T-cell (primary cell): ENCODE measurements at regions not wholly inside any gene's neighbourhood (a gene's known extent, or its start where the extent isn't known, plus 50 kb on each side); places are given as distances from the start of the nearest gene placed in this dataset.

Experiments used
- ATAC-seq, 4 experiments: fragments of 200-7000 bp in 3 of 4; fragments of 150-1000 bp in 1 of 4; cut with Tn5 transposase; replicated peaks in 1 of 4; 1 replicate in 3 of 4; 2 replicates in 1 of 4; pipeline ENCODE4 v1.10.0; 2021; ENCODE audit warnings: moderate library complexity in 3 of 4, mild to moderate bottlenecking in 2 of 4, moderate number of reproducible peaks in 1 of 4
- CTCF ChIA-PET, 2 donors: fragments of 300-600 bp; sonication (Branson Sonifier 250); formaldehyde crosslinking; loops; one replicate each; lab custom pipeline; 2022; ENCODE audit warnings: antibody characterized with exemption in 2 of 2; lab: Charles Lee
- POLR2A ChIA-PET, 2 donors: fragments of 300-600 bp; sonication (Branson Sonifier 250); formaldehyde crosslinking; loops; one replicate each; lab custom pipeline; 2022; ENCODE audit warnings: antibody characterized with exemption in 2 of 2; lab: Charles Lee
- DNase-seq, 35 experiments: peaks; one replicate each; pipeline versions ENCODE4 v3.0.0 to v3.0.0-alpha.2; 2013 to 2023
- H3K27ac ChIP-seq: one replicate; pipeline ENCODE4 v1.5.1; 2013; ENCODE audit warnings: low read length
- H3K27me3 ChIP-seq, 2 experiments: replicated peaks in 1 of 2; 1 replicate in 1 of 2; 2 replicates in 1 of 2; pipeline versions ENCODE4 v1.6.1 to v1.7.0; 2013; ENCODE audit warnings: low read length in 1 of 2, mixed read lengths in 1 of 2; ENCODE audit not compliant: control insufficient read depth in 2 of 2, insufficient read depth in 2 of 2; ENCODE audit errors: extremely low read depth in 1 of 2
- H3K36me3 ChIP-seq, 2 donors: 1 replicate in 1 of 2; 2 replicates in 1 of 2; pipeline versions ENCODE4 v1.6.1 to v1.7.0; 2013; ENCODE audit warnings: low read length in 1 of 2; ENCODE audit not compliant: control insufficient read depth in 2 of 2, insufficient read depth in 1 of 2; ENCODE audit errors: extremely low read depth in 1 of 2
- H3K4me1 ChIP-seq, 2 experiments: 1 replicate in 1 of 2; 2 replicates in 1 of 2; pipeline versions ENCODE4 v1.6.1 to v1.7.0; 2013; ENCODE audit warnings: low read length in 2 of 2, mixed read lengths in 1 of 2; ENCODE audit not compliant: insufficient read depth in 2 of 2, control insufficient read depth in 1 of 2; ENCODE audit errors: extremely low read depth in 1 of 2
- H3K4me3 ChIP-seq, 2 donors: 1 replicate in 1 of 2; 2 replicates in 1 of 2; pipeline versions ENCODE4 v1.5.1 to v1.7.0; 2013; ENCODE audit warnings: mild to moderate bottlenecking in 2 of 2, low read length in 1 of 2, moderate library complexity in 1 of 2; ENCODE audit not compliant: control insufficient read depth in 1 of 2; ENCODE audit errors: extremely low read depth in 1 of 2
- H3K9me3 ChIP-seq: 2 replicates; pipeline ENCODE4 v1.7.0; 2013
- H3K27ac Mint-ChIP-seq, 2 donors: one replicate each; pipeline ENCODE4 v1.8.0; 2020 to 2021; ENCODE audit warnings: mild to moderate bottlenecking in 2 of 2, mixed read lengths in 2 of 2
- H3K27me3 Mint-ChIP-seq, 2 donors: one replicate each; pipeline ENCODE4 v1.8.0; 2021 to 2022; ENCODE audit warnings: mixed read lengths in 2 of 2
- H3K36me3 Mint-ChIP-seq: one replicate; pipeline ENCODE4 v1.8.0; 2021; ENCODE audit warnings: mixed read lengths
- H3K4me1 Mint-ChIP-seq, 3 donors: one replicate each; pipeline ENCODE4 v1.8.0; 2020 to 2022; ENCODE audit warnings: mixed read lengths in 3 of 3, mild to moderate bottlenecking in 1 of 3
- H3K4me3 Mint-ChIP-seq, 3 donors: one replicate each; pipeline ENCODE4 v1.8.0; 2020 to 2022; ENCODE audit warnings: mild to moderate bottlenecking in 3 of 3, mixed read lengths in 3 of 3, moderate library complexity in 3 of 3
- H3K9me3 Mint-ChIP-seq, 3 donors: one replicate each; pipeline ENCODE4 v1.8.0; 2020 to 2022; ENCODE audit warnings: mixed read lengths in 3 of 3
- WGBS: methylation state at CpG from one replicate; pipeline ENCODE4 v1.1.5; 2013; ENCODE audit warnings: missing lambda C conversion rate; ENCODE audit not compliant: insufficient coverage; 5-methylcytosine and 5-hydroxymethylcytosine counted together

DNA sequence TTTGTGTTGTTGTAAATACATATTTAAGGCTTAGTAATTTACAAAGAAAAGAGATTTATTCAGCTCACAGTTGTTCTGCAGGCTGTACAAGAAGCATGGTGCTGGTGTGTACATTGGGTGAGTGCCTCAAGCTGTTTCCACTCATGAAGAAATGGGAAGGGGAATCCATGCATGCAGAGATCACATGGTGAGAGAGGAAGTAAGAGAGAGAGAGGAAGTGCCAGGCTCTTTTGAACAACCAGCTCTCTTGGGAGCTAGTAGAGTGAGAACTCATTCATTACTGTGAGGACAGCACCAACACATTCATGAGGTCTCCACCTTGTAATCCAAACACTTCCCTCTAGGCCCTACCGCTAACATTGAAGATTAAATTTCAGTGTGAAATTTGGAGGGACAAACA lies 909.2 kb downstream of the NSUN3 start:
- CTCF ChIA-PET = no interaction called here
- no peaks in the 10 kb centered on the region for H3K27me3 Mint-ChIP-seq

DNA sequence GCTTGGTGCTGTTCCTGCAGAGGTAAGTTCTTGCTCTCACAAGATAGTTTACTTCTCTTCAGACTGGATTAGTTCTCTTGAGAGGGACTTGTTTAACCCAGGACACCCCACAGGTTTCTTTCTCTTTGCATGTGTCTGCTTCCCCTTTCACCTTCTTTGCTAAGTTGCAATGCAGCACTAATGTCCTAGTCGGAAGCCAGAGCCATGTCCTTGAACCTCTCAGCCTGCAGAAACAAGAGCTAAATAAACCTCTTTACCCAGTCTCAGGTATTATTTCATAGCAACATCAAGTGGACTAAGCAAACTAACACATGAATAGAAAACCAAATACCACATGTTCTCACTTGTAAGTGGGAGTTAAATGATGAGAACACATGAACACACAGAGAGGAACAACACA lies 915.2 kb downstream of the NSUN3 start:
- Mint-ChIP-seq H3K4me3 (no peak overlapping the region), H3K4me1 (no peaks in the 10 kb centered on the region), H3K27ac (no peak overlapping the region), H3K36me3 (no peaks in the 10 kb centered on the region), H3K27me3 (no peaks in the 10 kb centered on the region), H3K9me3 (peaks cover 15 to 23% (median 18%) of the 10 kb centered on the region in 3 donors)
- Histone ChIP-seq H3K27ac (no peak overlapping the region), H3K36me3 (no peaks in the 10 kb centered on the region), H3K4me3 (no peak overlapping the region), H3K27me3 (no peaks in the 10 kb centered on the region), H3K4me1 (no peaks in the 10 kb centered on the region), H3K9me3 (no peaks in the 10 kb centered on the region)
- ATAC-seq (no peak), DNase-seq (no peak)
- ChIA-PET CTCF (no interaction called here), POLR2A (no interaction called here)
- 100% methylated on average over 1 of the region's 1 CpG for WGBS

More for the DNA sequence above, 909.2 kb downstream of the NSUN3 start:
- no peak overlapping the region for H3K27ac Mint-ChIP-seq
- no CpG with 5 or more reads among the region's 1 CpG for WGBS
- no peaks in the 10 kb centered on the region for H3K4me1 Mint-ChIP-seq
- H3K4me1 ChIP-seq = no peaks in the 10 kb centered on the region
- H3K9me3 ChIP-seq = peaks cover 2% of the 10 kb centered on the region
- no peak for ATAC-seq
- no peaks in the 10 kb centered on the region for H3K36me3 Mint-ChIP-seq
- no peak overlapping the region for H3K4me3 ChIP-seq
- H3K36me3 ChIP-seq = no peaks in the 10 kb centered on the region
- no peaks in the 10 kb centered on the region for H3K27me3 ChIP-seq
- no peak overlapping the region for H3K4me3 Mint-ChIP-seq
- peaks cover 19 to 30% (median 23%) of the 10 kb centered on the region in 3 donors for H3K9me3 Mint-ChIP-seq
- DNase-seq = no peak
- POLR2A ChIA-PET = no interaction called here
- H3K27ac ChIP-seq = no peak overlapping the region

DNA sequence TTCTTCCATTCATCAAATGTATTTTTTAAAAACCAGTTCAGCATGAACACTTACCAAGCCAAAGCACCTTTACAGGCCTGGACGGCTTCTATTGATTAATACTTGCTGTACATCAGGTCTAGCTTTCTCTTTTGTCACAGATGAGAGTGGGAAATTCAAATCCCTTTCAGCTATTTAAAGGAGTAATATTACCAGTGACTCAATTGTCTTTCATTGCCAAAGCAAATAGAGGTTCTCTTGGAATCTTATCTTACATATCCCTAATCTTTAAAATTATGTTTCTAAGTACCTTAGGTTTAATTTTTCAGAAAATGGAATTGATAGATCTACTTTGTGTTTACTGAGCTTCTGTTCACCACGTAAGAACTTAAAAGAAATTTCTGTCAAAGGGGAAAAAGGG lies 922.9 kb downstream of the NSUN3 start:
- Histone ChIP-seq H3K4me1 (no peaks in the 10 kb centered on the region), H3K9me3 (no peaks in the 10 kb centered on the region), H3K27ac (no peak overlapping the region), H3K27me3 (no peaks in the 10 kb centered on the region), H3K4me3 (no peak overlapping the region), H3K36me3 (no peaks in the 10 kb centered on the region)
- H3K27me3 Mint-ChIP-seq = no peaks in the 10 kb centered on the region
- no CpG with 5 or more reads among the region's 2 CpGs for WGBS
- H3K27ac Mint-ChIP-seq = no peak overlapping the region
- ATAC-seq = no peak
- no peaks in the 10 kb centered on the region for H3K36me3 Mint-ChIP-seq
- POLR2A ChIA-PET = no interaction called here
- H3K9me3 Mint-ChIP-seq = peaks cover 0 to 12% (median 5%) of the 10 kb centered on the region in 3 donors
- H3K4me1 Mint-ChIP-seq = no peaks in the 10 kb centered on the region
- no peak for DNase-seq
- CTCF ChIA-PET = interaction anchor here in 1 of 2 donors (0.6 kb wide), 1 partner anchor 19 kb away, joined by 3 read pairs; no protein-coding TSS in a partner anchor
- no peak overlapping the region for H3K4me3 Mint-ChIP-seq

DNA sequence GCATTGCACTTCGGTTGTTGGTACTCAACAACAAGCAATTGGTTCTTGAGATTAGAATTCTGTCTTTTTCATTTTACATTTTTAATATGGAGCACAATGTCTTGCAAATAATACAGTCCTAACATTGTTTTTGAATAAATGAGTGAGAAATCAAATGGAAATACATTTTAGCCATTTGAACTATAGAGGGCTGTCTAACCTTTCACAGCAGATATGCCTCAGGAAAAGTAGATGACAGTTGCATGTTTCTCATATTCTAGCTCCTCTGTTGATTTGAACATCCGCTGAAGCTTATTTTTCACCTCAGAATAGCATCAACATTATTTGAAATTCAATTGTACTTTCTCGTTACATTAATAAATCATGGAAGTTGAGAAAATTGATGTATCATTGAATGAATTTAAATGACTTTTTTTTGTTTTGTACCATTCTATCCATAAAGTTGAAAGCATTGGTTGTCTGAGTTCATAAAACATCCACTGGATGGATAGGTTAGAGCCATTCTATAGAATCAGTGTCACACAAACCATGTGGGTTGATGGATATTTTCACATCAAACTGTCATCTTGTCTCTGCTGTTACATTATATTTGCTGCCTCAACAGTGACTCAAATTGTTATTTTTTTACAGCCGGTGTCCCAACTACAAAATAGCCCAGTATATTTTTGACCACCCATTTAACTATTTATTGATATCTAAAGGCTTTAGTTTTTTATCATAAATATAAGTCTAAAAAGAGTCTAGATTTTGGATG lies 928.3 kb downstream of the NSUN3 start:
- Histone ChIP-seq H3K4me1 (no peaks in the 10 kb centered on the region), H3K9me3 (no peaks in the 10 kb centered on the region), H3K4me3 (no peak overlapping the region), H3K36me3 (no peaks in the 10 kb centered on the region), H3K27me3 (no peaks in the 10 kb centered on the region), H3K27ac (no peak overlapping the region)
- Mint-ChIP-seq H3K9me3 (peaks cover 5 to 16% (median 12%) of the 10 kb centered on the region in 3 donors), H3K4me1 (no peaks in the 10 kb centered on the region), H3K36me3 (no peaks in the 10 kb centered on the region), H3K27ac (no peak overlapping the region), H3K4me3 (no peak overlapping the region), H3K27me3 (no peaks in the 10 kb centered on the region)
- WGBS = no CpG with 5 or more reads among the region's 4 CpGs
- ATAC-seq (no peak), DNase-seq (no peak)
- ChIA-PET CTCF (no interaction called here), POLR2A (no interaction called here)

DNA sequence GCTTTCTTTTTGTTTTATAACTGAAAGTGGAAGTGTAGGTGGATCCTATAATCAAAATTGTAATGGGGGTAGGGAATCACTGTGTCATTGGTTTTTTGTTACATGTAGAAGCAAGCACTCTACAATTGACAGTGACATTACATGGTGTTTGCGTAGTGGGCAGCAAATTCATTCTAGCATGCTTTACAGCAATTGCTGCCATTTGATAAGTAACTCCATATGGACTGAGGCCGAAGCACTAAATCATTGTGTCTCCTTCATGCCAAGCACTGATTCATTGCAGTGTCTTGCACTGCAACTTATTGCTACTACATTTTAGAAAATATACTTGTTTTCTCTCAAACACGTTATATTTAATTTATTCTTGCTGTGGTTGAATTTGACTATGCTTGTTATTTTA lies 933.9 kb downstream of the NSUN3 start:
- no peak overlapping the region for H3K4me3 ChIP-seq
- no peak overlapping the region for H3K4me3 Mint-ChIP-seq
- H3K4me1 Mint-ChIP-seq = no peaks in the 10 kb centered on the region
- ChIA-PET POLR2A (no interaction called here), CTCF (no interaction called here)
- H3K9me3 Mint-ChIP-seq = peaks cover 6 to 17% (median 9%) of the 10 kb centered on the region in 3 donors
- no peak for DNase-seq
- no peaks in the 10 kb centered on the region for H3K27me3 ChIP-seq
- H3K27ac ChIP-seq = no peak overlapping the region
- ATAC-seq = no peak
- 100% methylated on average over 1 of the region's 3 CpGs for WGBS
- no peak overlapping the region for H3K27ac Mint-ChIP-seq
- no peaks in the 10 kb centered on the region for H3K27me3 Mint-ChIP-seq
- no peaks in the 10 kb centered on the region for H3K9me3 ChIP-seq
- H3K36me3 ChIP-seq = no peaks in the 10 kb centered on the region
- no peaks in the 10 kb centered on the region for H3K36me3 Mint-ChIP-seq
- no peaks in the 10 kb centered on the region for H3K4me1 ChIP-seq

DNA sequence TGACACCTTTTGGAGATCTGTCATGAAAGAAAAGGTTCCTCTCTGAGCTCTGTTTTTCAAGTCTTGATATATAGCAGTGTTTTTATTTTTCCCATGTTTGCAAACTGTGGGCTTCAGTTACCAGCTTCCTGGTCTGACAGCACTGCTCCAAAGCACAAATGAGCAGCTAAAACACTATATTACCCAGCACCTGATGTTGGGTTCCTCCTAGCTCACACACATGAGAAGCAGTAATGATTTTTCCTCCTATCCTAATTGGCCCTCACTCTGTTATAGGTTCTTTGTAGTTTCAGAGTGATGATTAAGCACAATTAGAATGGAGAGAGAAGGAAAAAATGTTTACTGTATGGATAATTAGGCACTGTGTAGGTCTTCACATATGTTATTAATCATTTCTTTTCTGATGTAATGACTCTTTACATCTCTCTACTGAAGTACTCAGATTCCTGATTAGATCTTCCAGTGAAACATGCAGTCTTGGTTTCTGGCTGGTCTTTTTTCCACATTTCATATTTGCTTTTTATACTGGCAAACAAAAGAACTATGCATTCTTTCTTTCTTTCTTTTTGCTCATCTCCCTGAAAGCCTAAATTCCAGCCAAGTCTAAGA lies 939.7 kb downstream of the NSUN3 start:
- no peak overlapping the region for H3K4me3 Mint-ChIP-seq
- no peaks in the 10 kb centered on the region for H3K36me3 ChIP-seq
- no peak for ATAC-seq
- H3K27ac ChIP-seq = no peak overlapping the region
- H3K4me1 ChIP-seq = no peaks in the 10 kb centered on the region
- no peaks in the 10 kb centered on the region for H3K27me3 ChIP-seq
- H3K27ac Mint-ChIP-seq = no peak overlapping the region
- no peaks in the 10 kb centered on the region for H3K4me1 Mint-ChIP-seq
- H3K36me3 Mint-ChIP-seq = no peaks in the 10 kb centered on the region
- H3K27me3 Mint-ChIP-seq = no peaks in the 10 kb centered on the region
- H3K9me3 ChIP-seq = no peaks in the 10 kb centered on the region
- no peak overlapping the region for H3K4me3 ChIP-seq
- ChIA-PET POLR2A (no interaction called here), CTCF (no interaction called here)
- DNase-seq = no peak
- H3K9me3 Mint-ChIP-seq = peaks cover 9 to 14% (median 9%) of the 10 kb centered on the region in 3 donors
